HG02763 (cell line): ENCODE measurements at regions not wholly inside any gene's neighbourhood (a gene's known extent, or its start where the extent isn't known, plus 50 kb on each side); places are given as distances from the start of the nearest gene placed in this dataset.

Experiments used
- ATAC-seq: cut with Tn5 transposase; IDR thresholded peaks from one replicate; pipeline ENCODE4 v1.9.1; 2021; ENCODE audit warnings: mild to moderate bottlenecking, moderate library complexity; ENCODE audit not compliant: unreplicated experiment

DNA sequence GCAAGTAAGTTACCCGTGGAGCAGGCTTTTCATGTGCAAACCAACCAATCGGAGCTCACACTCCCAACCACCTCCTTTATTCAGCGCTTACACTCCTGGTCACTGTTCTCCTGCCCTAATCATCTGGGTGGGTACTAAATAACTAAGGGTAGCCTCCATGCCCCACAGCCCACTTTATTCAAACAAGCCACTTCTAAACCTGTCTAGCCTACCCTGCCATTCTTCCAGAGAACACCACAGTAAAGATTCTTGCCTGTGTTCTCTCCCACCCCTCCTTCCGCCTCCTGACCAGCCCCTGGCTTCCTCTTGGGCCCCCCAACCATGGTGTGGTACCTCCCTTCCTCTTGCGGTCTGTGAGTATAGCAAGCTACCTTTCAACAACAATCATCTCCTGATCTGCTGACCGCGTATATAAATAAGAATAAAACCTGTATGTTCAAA lies 581.9 kb downstream of the VRK1 start:
- no peak for ATAC-seq

DNA sequence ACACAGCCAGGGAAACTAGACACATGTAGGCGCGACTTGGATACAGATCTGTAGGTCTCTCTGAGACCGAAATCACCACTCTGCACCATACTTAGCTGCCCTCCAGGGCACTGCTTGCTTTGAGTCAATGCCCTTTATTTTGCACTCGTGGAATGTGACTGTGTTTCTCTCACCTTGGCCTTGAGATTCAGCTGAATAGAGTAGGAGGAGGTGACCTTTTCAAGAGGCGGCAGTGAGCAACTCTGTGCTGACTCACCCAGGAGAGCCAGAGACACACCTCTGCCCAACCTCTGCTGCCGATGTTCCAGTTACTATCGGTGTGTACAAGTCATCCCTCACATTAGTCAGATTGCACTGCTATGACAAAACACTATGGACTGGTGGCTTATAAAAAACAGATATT lies 583.4 kb downstream of the VRK1 start:
- no peak for ATAC-seq

DNA sequence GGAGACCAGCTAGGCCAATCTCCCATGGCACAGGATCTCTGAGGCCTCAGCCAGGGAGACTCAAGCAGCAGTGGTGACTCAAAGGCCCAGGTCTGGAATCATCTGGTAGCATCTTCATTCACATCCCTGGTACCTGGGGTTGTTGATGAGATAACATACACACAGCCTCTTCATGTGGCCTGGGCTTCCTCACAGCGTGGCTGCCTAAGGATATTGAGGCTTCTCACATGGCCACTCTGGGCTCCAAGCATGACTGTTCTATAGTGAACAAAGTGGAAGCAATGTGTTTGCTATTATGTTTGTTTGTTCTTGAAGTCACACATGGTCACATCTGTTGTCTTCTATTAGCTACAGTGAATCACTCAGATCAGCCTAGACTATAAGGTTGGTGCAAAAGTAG lies 584.1 kb downstream of the VRK1 start:
- no peak for ATAC-seq

DNA sequence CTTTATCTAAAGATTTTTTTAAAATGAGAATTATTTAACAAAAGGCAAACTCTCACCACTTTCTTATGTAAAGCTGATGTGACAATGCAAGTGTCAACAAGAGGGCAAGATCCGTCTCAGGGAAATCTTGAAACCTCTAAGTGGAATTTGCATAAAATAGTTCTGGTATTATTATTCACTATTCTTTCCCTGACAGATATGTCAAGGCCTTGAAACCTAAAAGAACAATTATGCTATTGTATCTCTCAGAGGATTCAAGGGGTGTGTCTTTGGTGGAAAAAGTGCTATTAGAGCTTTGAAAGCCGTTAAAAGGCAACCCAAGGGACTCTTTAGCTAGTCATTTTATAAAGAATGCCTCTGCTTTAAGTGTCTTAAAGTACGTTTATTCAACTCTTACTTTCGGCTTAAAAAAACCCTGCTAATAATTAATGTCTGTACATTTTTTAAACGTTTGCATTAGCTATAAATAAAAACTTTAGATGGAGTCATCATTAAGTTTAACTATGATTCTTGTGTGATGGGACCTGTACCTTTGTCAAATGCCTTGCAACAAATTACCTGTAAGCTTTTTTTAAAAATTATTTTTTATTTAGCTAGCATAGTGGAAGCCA lies 585.5 kb downstream of the VRK1 start:
- ATAC-seq = no peak

DNA sequence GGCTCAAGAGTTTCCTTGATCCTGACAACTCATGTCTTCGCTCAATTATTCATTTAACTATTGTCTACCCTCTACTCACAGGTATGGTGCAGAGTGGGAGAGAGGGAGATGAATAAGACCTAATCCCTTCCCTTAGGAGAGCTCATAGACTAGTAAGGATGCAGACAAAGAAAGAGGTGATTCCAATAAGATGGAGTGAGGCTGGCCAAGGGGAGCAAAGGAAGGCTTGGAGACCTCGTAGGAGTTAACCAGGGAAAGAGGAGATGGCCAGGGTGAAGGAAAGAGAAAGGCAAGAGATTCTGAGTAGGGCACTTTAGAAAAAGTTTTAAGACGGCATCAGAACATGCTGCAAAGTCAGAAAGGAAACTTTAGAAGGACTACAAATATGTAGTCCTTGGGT lies 588.5 kb downstream of the VRK1 start:
- ATAC-seq = no peak

DNA sequence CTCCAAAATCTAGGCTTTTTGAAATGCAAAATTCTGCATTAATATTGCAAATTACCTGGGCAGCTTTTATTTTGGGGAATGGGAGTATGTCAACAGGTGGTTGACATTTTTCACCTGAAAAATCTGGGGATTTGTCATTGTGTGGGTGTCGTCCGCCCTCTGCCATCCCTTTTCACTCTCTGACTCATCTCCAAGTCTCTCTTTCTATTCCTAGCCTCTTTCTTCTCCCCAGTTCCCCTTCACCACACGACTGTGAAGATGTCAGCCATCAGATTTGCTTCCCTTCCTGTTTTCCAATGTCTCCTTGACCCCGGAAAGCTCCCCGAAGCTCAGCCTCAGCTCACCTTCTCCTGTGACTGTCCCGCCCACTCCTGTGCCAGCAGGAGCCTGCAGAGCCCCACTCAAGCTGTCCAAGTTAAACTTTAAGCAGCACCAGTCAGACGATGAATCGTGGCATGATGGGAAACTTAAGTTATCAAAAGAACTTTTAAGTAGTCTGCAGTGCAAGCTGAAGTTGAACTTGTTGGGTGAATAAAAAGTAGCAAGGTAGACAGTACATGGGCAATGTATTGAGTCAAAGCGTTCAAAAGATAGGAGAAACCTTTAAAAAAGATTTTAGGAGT lies 590.2 kb downstream of the VRK1 start:
- no peak for ATAC-seq

DNA sequence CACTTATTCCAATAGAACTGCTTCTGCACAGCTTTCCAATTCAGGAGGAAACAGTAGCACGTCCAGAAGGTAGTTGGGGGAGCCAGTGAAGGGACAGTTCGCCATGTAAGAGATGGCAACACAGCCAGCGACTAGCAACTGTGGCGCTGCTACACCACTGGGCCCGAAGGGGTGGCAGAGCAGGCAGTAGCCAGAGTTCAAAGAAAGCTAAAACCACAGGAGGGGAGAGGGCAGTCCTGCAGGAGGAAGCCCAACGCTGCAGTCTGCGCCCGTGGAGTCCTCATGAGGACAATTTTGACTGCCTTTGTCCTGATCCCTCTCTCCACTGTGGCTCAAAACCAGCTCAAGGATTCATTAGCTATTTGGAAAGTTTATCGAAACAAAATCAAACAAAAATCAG lies 591.2 kb downstream of the VRK1 start:
- ATAC-seq = no peak

DNA sequence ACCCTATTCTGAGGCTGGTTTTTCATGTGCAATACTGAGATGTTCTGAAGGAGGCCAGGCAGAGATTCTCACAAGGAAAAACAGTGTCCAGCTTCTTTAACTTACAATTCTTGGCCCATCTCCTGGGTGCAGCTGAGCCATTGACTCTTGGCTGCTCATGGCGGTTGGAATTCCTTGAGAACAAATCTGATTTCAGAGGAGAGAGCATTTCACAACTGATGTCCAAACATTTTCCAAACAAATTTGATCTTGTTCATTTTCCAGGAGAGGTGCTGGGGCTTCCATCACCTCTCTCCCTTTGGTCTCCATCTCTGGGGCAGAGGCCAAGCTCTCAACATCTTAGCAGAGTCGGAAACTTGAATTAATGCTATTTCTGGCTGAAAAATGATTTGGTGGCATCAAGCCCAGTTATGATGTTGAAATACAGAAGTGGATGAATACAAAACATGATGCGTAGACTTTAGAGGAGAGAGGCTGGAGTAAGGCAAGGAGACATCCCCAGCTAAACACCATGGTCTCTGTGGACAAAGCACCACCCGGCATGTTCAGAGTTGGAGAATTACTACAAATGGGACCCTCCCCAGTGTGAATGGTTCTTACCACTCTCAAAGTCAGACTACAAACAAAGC lies 593.0 kb downstream of the VRK1 start:
- no peak for ATAC-seq

DNA sequence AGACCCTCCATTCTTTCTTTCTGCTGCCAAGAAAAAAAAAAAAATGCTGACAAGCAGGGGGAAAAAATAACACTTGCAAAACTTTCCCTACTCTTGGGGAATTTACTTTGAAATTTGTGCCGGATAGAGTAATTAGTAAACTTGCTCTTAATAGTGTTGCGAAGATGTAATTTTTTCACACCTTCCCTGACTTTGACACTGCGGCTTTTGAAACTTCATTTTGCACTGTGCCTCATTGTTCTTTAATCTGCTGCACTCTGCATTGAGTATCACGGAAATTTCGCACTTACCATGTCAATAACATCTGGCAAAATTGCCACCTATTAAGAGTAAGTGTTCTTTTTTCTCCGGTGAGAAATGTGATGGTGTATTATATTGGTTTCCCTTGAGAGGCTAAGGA lies 596.1 kb downstream of the VRK1 start:
- ATAC-seq = no peak

DNA sequence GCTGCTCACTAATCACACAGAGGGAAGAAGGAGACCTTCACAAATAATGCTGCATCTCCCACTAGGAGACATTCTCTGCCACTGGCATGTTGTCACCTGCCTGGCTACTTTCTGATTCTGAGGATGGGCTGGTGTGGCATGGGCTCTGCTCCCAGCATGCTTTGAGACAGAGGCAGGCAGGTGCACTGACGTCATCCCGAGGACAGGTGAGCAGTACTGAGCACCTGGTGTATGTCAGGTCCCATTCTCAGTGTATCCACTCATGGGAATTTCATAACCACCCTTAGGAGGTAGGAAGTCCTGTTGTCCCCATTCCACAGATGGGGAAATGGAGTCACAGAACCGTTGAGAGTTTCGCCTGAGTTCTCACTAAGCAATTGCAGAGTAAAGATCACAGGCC lies 597.9 kb downstream of the VRK1 start:
- no peak for ATAC-seq

DNA sequence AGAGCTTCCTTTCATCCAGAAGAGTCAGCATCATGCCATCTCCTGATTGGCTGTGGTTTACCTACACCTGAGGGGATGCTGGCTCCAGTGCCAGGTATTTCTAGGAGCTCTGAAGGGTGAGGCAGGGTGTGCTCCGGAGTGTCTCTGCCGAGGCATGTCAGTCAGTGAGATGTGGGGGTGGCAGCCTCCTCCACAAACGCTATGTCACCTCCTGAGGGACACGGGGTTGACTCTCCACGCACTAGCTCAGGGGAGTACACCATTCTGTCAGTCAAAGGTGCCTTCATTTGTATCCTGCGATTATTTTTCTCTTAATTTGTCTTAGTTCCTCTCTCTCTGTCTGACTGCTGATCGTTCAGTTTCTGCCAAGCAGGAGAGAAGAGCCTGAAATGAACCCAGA lies 604.5 kb downstream of the VRK1 start:
- no peak for ATAC-seq

DNA sequence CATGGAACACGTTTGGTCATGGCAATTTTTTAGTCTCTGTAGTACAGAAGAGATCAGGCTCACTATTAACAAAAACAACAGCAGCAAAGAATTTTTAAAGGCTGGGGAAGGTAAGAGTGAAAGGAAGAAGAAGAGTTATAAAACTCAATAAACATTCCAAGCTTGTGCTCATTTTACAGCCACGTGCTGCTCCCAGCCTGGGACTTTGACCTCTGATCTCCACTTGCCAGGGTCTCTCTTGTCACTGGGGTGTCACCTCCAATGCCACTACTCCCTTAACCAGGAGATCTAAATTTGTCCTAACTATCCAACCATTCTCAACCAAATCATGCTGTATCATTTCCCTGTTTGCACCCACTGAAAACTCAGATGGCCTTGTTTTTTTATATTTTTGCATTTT lies 605.1 kb downstream of the VRK1 start:
- no peak for ATAC-seq

DNA sequence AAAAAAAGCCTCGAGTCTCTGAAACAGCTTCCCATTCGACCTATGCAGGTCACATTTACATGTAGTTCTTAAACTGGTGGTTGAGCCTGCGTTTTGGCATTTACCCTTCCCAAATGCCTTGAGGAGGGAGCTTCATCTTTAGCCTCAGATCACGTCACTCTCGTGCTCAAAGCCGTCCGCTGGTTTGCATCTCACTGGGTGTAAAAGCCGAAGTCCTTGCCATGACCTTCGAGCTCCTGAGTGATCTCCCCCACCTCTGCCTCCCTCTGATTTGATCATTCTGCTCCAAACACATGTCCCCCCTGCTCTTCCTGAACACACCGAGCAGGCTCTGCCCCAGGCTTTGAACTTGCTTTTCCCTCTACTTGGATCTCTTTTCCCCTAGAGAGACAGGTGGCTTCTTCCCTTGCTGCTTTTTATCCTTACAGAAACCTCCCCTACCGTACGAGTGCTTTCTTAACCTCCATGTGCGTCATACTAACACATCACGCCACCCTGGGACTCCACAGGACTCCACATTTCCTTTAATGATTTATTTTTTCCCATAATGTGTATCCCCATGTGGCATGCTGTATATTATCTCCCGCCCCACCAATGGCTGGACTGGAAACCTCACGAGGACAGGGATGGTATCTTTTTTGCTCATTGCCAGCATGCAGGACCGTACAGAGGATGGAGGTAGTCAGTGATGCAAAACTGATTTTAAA lies 610.7 kb downstream of the VRK1 start:
- ATAC-seq = no peak

DNA sequence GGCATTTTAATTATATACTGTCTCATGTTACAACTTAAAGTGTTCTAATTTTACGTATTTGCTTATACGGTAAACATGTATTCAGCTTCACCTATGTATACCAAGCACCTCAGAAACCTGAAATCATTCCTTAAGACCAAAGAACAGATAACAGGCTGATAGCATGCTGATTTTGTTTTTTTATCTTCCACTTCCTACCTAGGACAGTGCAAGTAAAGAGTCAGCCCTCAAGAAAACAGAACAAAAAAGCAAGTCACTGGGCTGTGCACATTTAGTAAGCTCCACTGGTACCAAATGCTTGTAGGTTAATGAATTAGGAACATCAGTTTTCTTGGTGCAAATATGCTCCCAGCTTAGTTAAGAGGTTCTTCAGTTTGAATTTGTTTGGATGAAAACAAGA lies 611.3 kb downstream of the VRK1 start:
- no peak for ATAC-seq

DNA sequence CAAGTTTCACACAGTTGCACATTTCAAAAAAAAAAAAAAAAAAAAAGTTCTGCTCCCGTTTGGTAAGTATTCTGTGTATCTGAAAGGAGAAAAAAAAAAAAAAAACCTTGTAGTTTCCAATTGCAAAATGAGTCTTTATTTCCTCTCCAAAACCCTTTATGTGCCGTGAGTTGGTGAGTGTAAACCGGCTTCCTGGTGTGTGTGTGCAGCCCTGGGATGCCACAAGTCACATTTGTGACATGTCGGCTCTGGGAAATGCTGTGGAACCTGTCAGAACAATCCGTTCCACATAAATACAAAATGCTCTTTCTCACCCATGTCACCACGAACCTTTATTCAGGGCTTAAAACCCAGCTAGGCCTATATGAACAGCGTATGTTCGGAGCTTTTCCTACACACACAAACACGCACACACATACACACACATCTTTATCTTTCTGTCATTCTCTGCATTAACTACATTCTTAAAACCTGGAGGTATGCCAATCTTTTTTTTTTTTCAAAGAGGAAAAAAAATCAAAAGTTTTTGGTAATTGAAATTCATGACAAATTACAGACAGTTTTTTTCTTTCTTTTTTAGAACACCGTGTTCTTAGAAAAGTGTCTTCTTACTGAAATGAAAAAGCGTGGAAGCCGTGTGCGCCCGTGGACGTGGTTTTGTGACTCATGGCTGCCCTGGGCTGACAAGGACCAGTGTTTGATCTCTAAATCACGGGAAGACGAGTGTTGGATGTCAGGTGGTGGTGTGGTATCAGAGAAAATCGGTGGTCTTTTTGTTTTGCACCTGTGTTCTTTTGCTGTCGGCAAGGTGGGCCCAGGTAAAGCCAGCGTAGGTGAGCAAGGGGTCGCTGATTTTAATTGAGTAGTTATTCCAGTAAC lies 612.0 kb downstream of the VRK1 start:
- no peak for ATAC-seq

DNA sequence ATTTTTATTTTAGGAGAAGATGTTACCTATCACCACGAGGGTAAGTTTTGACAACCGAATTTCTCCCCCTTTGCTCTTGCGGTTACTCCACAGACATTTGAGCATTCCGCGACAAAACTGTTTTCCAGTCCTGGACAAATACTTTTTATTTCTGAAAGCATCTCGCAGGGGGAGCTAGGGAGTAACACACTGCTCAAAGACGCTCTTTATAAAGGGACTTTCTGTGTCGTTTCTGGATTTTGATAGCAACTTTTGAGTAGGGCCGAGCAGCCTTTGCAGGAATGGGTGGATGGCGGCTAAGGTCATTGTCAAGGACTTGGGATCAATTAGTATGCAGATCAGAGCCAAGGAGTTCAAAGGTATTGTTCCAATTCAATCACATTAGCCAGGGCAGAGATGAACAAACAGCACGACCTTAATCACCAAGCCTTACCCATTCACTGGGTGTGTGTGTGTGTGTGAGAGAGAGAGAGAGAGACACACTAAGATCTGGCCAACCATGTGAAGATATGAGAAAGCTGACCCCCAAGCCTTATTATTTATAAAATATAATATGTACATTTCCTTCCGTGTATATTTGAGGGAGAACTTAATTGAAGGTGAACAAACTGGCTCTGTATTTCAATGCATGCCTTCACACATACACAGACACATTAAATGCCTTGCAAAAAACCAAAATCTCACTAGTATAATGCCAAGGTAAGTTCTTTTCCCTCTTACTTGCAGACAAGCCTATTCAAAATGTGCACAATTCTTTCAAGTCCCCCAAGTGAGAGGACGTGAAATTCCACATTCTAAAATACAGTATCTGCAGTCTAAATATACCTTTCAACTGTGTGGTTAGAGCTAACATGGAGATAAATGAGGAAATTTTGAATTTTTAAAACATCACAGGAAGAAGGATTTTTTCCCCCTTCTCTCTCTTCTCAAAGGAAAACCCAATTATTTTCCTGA lies 613.8 kb downstream of the VRK1 start:
- no peak for ATAC-seq

DNA sequence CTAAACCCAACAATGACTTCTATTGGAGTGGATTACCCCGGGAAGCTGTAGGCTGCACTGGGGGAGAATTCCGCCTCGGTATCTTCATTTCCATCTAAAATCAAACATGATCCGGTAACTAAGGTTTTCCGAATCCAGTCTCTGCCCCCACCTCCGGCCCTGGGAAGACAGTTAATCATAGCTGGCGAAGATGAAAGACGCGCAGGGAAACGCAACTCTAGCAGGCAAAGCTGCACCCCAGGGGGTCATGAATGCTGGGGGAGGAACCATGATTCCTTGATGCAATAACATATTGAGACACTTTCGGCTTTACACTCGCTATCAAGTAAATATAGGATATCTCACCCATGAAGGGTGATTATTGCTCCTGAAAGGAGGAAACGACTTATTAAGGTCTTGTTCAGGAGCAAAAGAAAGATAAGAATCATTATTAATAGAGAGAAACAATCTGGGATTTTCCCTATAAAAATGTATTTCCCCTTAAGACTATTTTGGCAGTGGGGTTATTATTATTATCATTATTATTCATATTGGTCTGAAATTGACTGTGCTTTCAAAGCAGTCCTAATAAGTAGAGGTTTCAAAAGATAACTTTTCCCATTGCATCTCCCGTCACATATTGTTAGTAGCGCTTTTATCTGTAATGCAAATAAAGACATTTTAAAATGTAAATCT lies 614.9 kb downstream of the VRK1 start:
- no peak for ATAC-seq

DNA sequence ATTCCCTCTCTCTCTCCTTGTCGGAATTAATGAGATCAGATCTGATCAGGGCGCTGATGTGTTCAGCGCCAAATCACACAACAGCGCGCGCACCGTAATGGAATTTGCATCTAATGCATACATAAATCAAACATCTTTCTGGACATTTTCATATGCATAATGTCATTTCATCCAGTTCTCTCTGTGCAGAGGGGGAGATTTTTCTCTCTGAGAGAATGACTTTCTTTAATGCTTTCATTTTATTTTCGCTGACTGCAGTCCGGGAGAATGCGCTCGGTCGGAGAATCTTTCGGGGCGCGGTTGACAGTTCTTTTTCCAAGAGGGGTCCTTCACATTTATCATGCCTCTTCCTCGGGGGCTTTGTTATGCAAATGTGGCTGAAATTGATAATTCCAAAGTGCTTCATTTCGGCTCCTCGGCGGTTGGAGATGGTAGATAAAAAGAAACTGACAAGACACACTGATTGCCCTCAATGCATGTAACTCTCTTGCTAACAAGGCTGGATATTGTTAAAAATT lies 615.9 kb downstream of the VRK1 start:
- ATAC-seq = no peak
